Right hindlimb (tissue), 1 donor: ENCODE measurements at regions not wholly inside any gene's neighbourhood (a gene's known extent, or its start where the extent isn't known, plus 50 kb on each side); places are given as distances from the start of the nearest gene placed in this dataset.

Experiments
- DNase-seq: peaks from one replicate; pipeline ENCODE4 v3.0.0-alpha.2; 2018

- DNase-seq, result no peak
These were observed 314.6 kb upstream of the MAF start for GRCh38 chr16:79914961-79915720.

GRCh38 chr16:79912592-79913310, 312.2 kb upstream of the MAF start:
- no peak for DNase-seq

GRCh38 chr16:79911660-79912059, 311.1 kb upstream of the MAF start:
- DNase-seq, result no peak

GRCh38 chr16:79909571-79909970, 309.0 kb upstream of the MAF start:
- no peak for DNase-seq

GRCh38 chr16:79903471-79903870, 302.9 kb upstream of the MAF start:
- no peak for DNase-seq

- no peak for DNase-seq
These were observed 301.8 kb upstream of the MAF start for GRCh38 chr16:79902351-79902750.

GRCh38 chr16:79901522-79901921, 301.0 kb upstream of the MAF start:
- DNase-seq, result no peak

GRCh38 chr16:79899716-79900115, 299.2 kb upstream of the MAF start:
- no peak for DNase-seq

- no peak for DNase-seq
These were observed 298.8 kb upstream of the MAF start for GRCh38 chr16:79899316-79899715.

- DNase-seq, result no peak
These were observed 298.2 kb upstream of the MAF start for GRCh38 chr16:79898703-79899102.

GRCh38 chr16:79897453-79898146, 297.1 kb upstream of the MAF start:
- no peak for DNase-seq

GRCh38 chr16:79897104-79897452, 296.5 kb upstream of the MAF start:
- DNase-seq, result no peak

GRCh38 chr16:79895917-79896203, 295.3 kb upstream of the MAF start:
- no peak for DNase-seq

- DNase-seq, result no peak
These were observed 294.7 kb upstream of the MAF start for GRCh38 chr16:79895053-79895916.

- no peak for DNase-seq
These were observed 292.9 kb upstream of the MAF start for GRCh38 chr16:79893445-79893844.

GRCh38 chr16:79892278-79892677, 291.7 kb upstream of the MAF start:
- no peak for DNase-seq

GRCh38 chr16:79891458-79891857, 290.9 kb upstream of the MAF start:
- no peak for DNase-seq

GRCh38 chr16:79887541-79888540, 287.3 kb upstream of the MAF start:
- no peak for DNase-seq

- no peak for DNase-seq
These were observed 284.8 kb upstream of the MAF start for GRCh38 chr16:79885320-79885719.

GRCh38 chr16:79883494-79883893, 283.0 kb upstream of the MAF start:
- no peak for DNase-seq

- DNase-seq, result no peak
These were observed 281.9 kb upstream of the MAF start for GRCh38 chr16:79882340-79883005.
